ENCODE measurements at regions not wholly inside any gene's neighbourhood (a gene's known extent, or its start where the extent isn't known, plus 50 kb on each side); places are given as distances from the start of the nearest gene placed in this dataset.
"Not testable (repeated sequence)": the region's sequence is repeated elsewhere in the genome, so short reads cannot be mapped to it uniquely, and the experiment has no call there.

DNA sequence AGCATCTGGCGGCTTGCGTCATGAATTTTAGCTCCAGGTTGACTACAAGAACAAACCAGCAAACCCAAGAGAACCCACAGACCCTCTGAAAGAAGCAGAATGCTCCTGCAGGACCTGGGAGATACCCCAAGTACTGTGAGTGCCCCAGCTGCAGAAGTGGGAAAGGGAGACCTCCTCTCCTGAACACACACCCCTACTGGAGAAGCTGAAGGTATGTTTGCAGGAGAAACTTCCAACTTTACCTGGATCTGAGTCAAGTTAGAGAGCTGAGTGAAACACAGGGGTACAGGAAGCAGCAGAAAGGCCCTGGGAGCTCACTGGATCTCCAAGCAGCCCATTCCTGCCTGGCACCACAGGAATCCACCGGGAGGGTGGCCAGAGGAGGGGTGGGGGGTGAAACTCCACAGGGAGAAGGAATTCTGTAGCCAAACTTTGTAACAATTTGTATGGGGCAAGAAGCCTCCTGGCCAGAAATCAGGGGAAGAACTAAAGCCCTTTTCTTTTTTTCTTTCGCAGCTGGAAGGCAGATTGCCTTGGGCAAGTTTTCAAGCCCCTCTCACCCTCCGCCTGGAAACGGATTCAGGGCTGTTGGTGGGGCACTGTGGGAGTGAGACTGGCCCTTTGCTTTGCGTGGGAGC, 576.2 kb downstream of the BNC2 start:
- TF ChIP-seq, protein P1, sequence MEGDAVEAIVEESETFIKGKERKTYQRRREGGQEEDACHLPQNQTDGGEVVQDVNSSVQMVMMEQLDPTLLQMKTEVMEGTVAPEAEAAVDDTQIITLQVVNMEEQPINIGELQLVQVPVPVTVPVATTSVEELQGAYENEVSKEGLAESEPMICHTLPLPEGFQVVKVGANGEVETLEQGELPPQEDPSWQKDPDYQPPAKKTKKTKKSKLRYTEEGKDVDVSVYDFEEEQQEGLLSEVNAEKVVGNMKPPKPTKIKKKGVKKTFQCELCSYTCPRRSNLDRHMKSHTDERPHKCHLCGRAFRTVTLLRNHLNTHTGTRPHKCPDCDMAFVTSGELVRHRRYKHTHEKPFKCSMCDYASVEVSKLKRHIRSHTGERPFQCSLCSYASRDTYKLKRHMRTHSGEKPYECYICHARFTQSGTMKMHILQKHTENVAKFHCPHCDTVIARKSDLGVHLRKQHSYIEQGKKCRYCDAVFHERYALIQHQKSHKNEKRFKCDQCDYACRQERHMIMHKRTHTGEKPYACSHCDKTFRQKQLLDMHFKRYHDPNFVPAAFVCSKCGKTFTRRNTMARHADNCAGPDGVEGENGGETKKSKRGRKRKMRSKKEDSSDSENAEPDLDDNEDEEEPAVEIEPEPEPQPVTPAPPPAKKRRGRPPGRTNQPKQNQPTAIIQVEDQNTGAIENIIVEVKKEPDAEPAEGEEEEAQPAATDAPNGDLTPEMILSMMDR (IDR thresholded peaks at IDR 0.05; ENCODE audit: unreplicated experiment), result no peak
- intact Hi-C loops (cut with micrococcal nuclease; ENCODE audit: unreplicated experiment), result no loop called here
- no peaks in the 10 kb centered on the region for H3K4me1 Mint-ChIP-seq (ENCODE audit: low read depth, unreplicated experiment)
- no peak overlapping the region for H3K4me3 Mint-ChIP-seq (ENCODE audit: low read depth, unreplicated experiment)
- CTCF ChIA-PET, result no interaction called here
- peaks cover 7% of the 10 kb centered on the region for H3K9me3 Mint-ChIP-seq (ENCODE audit: low read depth, unreplicated experiment)
- no TSS peak for BruUV-seq (replicated peaks)
- no peak overlapping the region for H3K27ac Mint-ChIP-seq (ENCODE audit: unreplicated experiment)
- H3K36me3 Mint-ChIP-seq (ENCODE audit: insufficient read depth, unreplicated experiment), result no peaks in the 10 kb centered on the region
- no peaks in the 10 kb centered on the region for H3K27me3 Mint-ChIP-seq (ENCODE audit: unreplicated experiment)
- no peak for DNase-seq

- CTCF ChIA-PET; H3K27me3 Mint-ChIP-seq (ENCODE audit: unreplicated experiment); BruUV-seq (replicated peaks): not testable (repeated sequence)
These were observed 575.5 kb downstream of the BNC2 start for GRCh38 chr9:16294940-16295339.

DNA sequence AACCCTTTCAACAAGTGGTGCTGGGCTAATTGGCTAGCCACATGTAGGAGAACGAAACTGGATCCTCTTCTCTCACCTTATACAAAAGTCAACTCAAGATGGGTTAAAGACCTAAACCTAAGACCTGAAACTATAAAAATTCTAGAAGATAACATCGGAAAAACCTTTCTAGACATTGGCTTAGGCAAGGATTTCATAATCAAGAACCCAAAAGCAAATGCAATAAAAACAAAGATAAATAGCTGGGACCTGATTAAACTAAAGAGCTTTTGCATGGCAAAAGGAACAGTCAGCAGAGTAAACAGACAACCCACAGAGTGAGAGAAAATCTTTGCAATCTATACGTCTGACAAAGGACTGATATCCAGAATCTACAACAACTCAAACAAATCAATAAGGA, 571.1 kb downstream of the BNC2 start:
- DNase-seq; CTCF ChIA-PET; H3K4me3 Mint-ChIP-seq (ENCODE audit: low read depth, unreplicated experiment); intact Hi-C loops (cut with micrococcal nuclease; ENCODE audit: unreplicated experiment); H3K9me3 Mint-ChIP-seq (ENCODE audit: low read depth, unreplicated experiment); H3K27me3 Mint-ChIP-seq (ENCODE audit: unreplicated experiment); H3K27ac Mint-ChIP-seq (ENCODE audit: unreplicated experiment); BruUV-seq (replicated peaks); H3K36me3 Mint-ChIP-seq (ENCODE audit: insufficient read depth, unreplicated experiment): not testable (repeated sequence)
- H3K4me1 Mint-ChIP-seq (ENCODE audit: low read depth, unreplicated experiment), result peaks cover 14% of the 10 kb centered on the region

More at GRCh38 chr9:16294940-16295339, 575.5 kb downstream of the BNC2 start:
- DNase-seq; H3K4me3 Mint-ChIP-seq (ENCODE audit: low read depth, unreplicated experiment); H3K4me1 Mint-ChIP-seq (ENCODE audit: low read depth, unreplicated experiment); H3K36me3 Mint-ChIP-seq (ENCODE audit: insufficient read depth, unreplicated experiment); intact Hi-C loops (cut with micrococcal nuclease; ENCODE audit: unreplicated experiment); H3K9me3 Mint-ChIP-seq (ENCODE audit: low read depth, unreplicated experiment); H3K27ac Mint-ChIP-seq (ENCODE audit: unreplicated experiment): not testable (repeated sequence)

DNA sequence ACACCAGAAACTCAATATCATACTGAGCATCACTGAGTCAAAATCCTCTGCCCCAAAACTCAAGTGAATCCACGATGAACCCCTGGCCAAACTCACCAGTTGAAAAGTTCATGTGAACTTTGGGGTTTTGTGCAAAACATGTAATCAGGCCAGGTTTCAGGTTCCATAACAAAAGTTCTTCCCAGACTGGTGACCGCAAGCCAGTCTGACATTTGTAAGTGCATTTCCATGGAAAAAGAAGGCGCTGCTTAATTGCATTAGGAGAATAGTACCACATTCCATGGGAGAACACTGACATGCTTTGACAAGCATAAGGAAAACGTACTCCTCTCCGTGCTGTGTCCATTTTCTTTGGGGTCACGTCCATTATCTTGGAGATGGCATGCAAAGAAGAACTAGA, 567.0 kb downstream of the BNC2 start:
- DNase-seq, result no peak
- TF ChIP-seq, protein P1 (IDR thresholded peaks at IDR 0.05; ENCODE audit: unreplicated experiment), result no peak
- H3K9me3 Mint-ChIP-seq (ENCODE audit: low read depth, unreplicated experiment), result no peaks in the 10 kb centered on the region
- intact Hi-C loops (cut with micrococcal nuclease; ENCODE audit: unreplicated experiment), result no loop called here
- CTCF ChIA-PET, result no interaction called here
- no TSS peak for BruUV-seq (replicated peaks)
- no peak overlapping the region for H3K4me3 Mint-ChIP-seq (ENCODE audit: low read depth, unreplicated experiment)
- no peak overlapping the region for H3K27ac Mint-ChIP-seq (ENCODE audit: unreplicated experiment)
- H3K36me3 Mint-ChIP-seq (ENCODE audit: insufficient read depth, unreplicated experiment), result no peaks in the 10 kb centered on the region
- H3K4me1 Mint-ChIP-seq (ENCODE audit: low read depth, unreplicated experiment), result peaks cover 29% of the 10 kb centered on the region
- no peaks in the 10 kb centered on the region for H3K27me3 Mint-ChIP-seq (ENCODE audit: unreplicated experiment)

GRCh38 chr9:16304301-16304700, 566.2 kb downstream of the BNC2 start:
- intact Hi-C loops (cut with micrococcal nuclease; ENCODE audit: unreplicated experiment), result no loop called here
- TF ChIP-seq, protein P1 (IDR thresholded peaks at IDR 0.05; ENCODE audit: unreplicated experiment), result no peak
- CTCF ChIA-PET, result interaction anchor here (0.7 kb wide), 1 partner anchor 650 kb away, joined by 3 read pairs; no protein-coding TSS in a partner anchor
- H3K27ac Mint-ChIP-seq (ENCODE audit: unreplicated experiment), result peak overlapping the region; percentile 28
- no peaks in the 10 kb centered on the region for H3K27me3 Mint-ChIP-seq (ENCODE audit: unreplicated experiment)
- no peak overlapping the region for H3K4me3 Mint-ChIP-seq (ENCODE audit: low read depth, unreplicated experiment)
- BruUV-seq (replicated peaks), result no TSS peak
- H3K9me3 Mint-ChIP-seq (ENCODE audit: low read depth, unreplicated experiment), result no peaks in the 10 kb centered on the region
- peak; percentile 27 for DNase-seq
- H3K36me3 Mint-ChIP-seq (ENCODE audit: insufficient read depth, unreplicated experiment), result no peaks in the 10 kb centered on the region
- H3K4me1 Mint-ChIP-seq (ENCODE audit: low read depth, unreplicated experiment), result peaks cover 29% of the 10 kb centered on the region
